Glomerular endothelial cell (primary cell): ENCODE measurements at regions not wholly inside any gene's neighbourhood (a gene's known extent, or its start where the extent isn't known, plus 50 kb on each side); places are given as distances from the start of the nearest gene placed in this dataset.

Source experiments
- DNase-seq: peaks from one replicate; pipeline ENCODE4 v3.0.0-alpha.2; 2011; ENCODE audit warnings: low read depth, low spot score; ENCODE audit errors: extremely low read depth

- no peak for DNase-seq
Measured at GRCh38 chr10:125355657-125356056, 195.3 kb upstream of the CTBP2 start.

- DNase-seq = no peak
Measured at GRCh38 chr10:125350519-125350918, 190.2 kb upstream of the CTBP2 start.

GRCh38 chr10:125348536-125348935 lies 188.2 kb upstream of the CTBP2 start:
- no peak for DNase-seq

- DNase-seq = no peak
Measured at GRCh38 chr10:125344573-125345171, 184.3 kb upstream of the CTBP2 start.

GRCh38 chr10:125343983-125344382 lies 183.6 kb upstream of the CTBP2 start:
- DNase-seq = no peak

GRCh38 chr10:125343118-125343925 lies 183.0 kb upstream of the CTBP2 start:
- peak; percentile 14 for DNase-seq

GRCh38 chr10:125341611-125342010 lies 181.2 kb upstream of the CTBP2 start:
- DNase-seq = no peak

- DNase-seq = no peak
Measured at GRCh38 chr10:125340903-125341302, 180.5 kb upstream of the CTBP2 start.

GRCh38 chr10:125337510-125337909 lies 177.1 kb upstream of the CTBP2 start:
- no peak for DNase-seq

GRCh38 chr10:125334545-125334944 lies 174.2 kb upstream of the CTBP2 start:
- DNase-seq = no peak

GRCh38 chr10:125333769-125334168 lies 173.4 kb upstream of the CTBP2 start:
- no peak for DNase-seq

GRCh38 chr10:125333209-125333591 lies 172.8 kb upstream of the CTBP2 start:
- no peak for DNase-seq

GRCh38 chr10:125332548-125333208 lies 172.3 kb upstream of the CTBP2 start:
- no peak for DNase-seq

- no peak for DNase-seq
Measured at GRCh38 chr10:125331056-125331455, 170.7 kb upstream of the CTBP2 start.

- no peak for DNase-seq
Measured at GRCh38 chr10:125329056-125329455, 168.7 kb upstream of the CTBP2 start.

GRCh38 chr10:125325326-125325725 lies 165.0 kb upstream of the CTBP2 start:
- DNase-seq = no peak

- DNase-seq = no peak
Measured at GRCh38 chr10:125316436-125316835, 156.1 kb upstream of the CTBP2 start.

GRCh38 chr10:125300937-125301336 lies 140.6 kb upstream of the CTBP2 start:
- DNase-seq = no peak

GRCh38 chr10:125299461-125299860 lies 139.1 kb upstream of the CTBP2 start:
- no peak for DNase-seq

- DNase-seq = no peak
Measured at GRCh38 chr10:125296598-125296997, 136.2 kb upstream of the CTBP2 start.

GRCh38 chr10:125294109-125294508 lies 133.7 kb upstream of the CTBP2 start:
- no peak for DNase-seq

GRCh38 chr10:125291836-125292235 lies 131.5 kb upstream of the CTBP2 start:
- DNase-seq = no peak
